NCI-H1436 (cell line): ENCODE measurements at regions not wholly inside any gene's neighbourhood (a gene's known extent, or its start where the extent isn't known, plus 50 kb on each side); places are given as distances from the start of the nearest gene placed in this dataset.
"Not testable (repeated sequence)": the region's sequence is repeated elsewhere in the genome, so short reads cannot be mapped to it uniquely, and the experiment has no call there.

Experiments used
- DNase-seq: peaks from one replicate; lab custom pipeline; 2025; lab: John Stamatoyannopoulos, UW

DNA sequence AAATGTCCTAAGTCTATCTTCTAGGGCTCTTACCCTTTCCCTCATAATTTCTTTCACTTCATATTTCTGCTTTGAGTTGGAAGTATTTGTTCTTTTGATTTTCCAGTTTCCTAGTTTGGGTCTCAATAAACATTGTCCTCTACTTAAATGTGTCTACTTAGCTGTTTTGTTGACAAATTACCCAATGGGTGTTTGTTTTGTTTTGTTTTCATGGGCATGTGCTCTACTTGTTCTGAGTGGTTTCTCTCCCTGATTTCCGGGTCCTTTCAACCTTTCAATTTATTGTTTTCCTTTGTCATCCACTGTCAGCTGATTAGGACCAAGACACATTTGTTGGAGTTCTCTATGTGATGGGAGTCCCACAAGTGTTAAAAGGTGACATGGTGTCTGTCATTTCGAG is 1181.4 kb downstream of the RPA4 start:
- DNase-seq, result no peak

DNA sequence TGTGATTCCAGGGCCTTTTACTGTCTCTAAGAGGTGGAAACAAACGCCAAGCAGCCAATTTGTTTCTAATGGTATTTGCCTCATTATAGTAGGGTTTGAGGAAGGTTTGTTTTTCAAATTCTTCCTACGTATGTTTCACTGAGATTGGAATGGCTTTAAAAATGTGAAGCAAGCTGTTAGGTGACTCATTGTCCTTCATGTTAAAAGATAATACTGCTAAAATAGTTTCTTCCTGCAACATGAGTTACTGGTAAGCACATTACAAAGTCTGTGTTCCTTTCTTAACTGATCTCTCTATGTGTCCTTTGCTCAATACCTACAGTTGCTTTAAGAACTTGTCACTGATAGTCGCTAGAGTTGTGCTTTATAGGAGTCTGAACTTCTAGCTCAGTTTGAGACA is 1183.9 kb downstream of the RPA4 start:
- no peak for DNase-seq

DNA sequence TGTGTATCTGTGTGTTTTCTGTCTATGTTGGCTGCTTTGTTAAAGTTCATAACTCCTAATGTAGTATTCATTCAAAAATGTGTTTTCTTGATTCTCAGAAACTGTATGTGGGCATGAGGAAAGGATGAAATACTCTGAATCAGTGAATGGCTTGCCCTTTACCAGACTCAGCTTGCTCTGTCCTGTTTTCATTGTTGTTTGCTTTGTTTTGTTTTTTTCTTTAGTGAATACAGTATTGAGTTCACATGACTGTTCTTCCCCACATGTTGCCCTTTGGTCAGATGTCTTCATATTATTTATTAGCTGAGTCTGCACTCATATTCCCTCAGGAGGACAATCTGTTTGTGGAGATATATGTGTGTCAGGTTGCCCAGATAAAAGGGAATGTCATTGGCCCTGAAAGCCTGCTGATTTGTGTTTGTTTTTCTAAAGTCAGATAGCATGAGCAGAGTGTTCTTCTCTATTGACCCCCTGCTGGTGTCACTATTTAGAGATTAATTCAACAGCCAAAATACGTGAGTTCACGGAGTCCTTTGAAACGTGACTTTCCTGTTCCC is 1184.4 kb downstream of the RPA4 start:
- no peak for DNase-seq

DNA sequence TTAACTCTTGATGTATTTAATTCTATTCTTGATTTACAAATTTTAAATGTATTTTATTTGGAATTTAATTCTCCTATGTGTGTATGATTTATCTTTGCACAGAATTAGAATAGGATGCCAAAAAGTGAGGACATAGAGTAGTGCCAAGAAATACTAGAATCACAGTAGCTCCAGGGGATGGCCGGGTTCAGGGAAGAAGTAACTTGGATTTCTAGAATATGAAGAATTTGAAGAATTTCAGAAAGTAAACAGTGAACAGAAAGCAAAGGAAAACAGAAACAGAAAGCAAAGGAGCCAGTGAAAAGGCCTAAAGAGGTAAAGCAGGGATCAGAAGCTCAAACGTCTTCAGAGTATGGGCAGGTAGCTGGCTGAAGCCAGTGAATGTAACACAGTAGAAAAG is 1187.6 kb downstream of the RPA4 start:
- no peak for DNase-seq

DNA sequence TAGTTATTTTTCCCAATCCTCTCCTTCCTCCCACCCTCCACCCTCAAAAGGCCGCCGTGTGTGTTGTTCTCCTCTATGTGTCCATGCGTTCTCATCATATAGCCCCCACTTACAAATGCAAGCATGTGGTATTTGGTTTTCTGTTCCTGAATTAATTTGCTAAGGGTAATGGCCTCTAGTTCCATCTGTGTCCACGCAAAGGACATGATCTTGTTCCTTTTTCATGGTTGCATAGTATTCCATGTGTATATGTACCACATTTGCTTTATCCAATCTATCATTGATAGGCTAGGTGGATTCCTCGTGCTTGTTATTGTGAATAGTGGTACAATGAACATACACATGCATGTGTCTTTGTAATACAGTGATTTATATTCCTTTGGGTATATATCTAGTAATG is 1193.7 kb downstream of the RPA4 start:
- no peak for DNase-seq

DNA sequence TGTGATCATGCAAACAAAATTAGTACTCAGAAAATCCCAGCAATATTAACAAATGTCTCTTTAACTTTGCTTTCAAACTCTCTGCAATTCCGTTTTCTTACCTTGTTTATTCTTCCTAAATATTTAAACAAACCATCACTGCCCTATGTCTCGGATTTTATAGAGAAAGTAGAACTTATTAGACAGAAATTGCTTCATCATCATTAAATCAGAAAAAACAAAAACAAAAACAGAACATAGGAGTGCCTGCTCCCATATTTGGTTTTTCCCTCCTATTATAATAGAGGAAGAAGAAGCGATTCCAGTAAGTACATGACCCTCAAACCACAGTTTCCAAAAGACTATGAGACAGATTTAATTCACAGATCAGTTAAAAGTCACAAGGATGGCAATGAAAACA is 1228.0 kb downstream of the RPA4 start:
- no peak for DNase-seq

DNA sequence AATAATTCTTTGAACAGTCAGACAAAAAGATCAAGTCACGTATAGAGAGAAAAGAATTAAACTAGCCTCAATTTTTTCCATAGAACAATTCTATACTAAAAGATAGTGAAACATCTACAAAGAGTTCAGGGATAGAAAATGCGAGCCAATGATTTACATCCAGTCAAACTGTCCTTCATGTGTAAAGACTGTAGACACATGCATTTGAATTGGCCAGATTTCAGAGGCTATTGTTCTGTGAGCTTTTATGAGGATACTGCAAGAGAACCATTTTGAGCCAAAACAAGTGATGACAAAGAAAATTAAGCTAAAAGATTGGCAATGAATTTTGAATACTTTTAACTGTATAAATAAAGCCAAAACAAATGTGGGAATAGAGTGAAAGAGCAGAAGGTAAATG is 1230.3 kb downstream of the RPA4 start:
- DNase-seq, result no peak

DNA sequence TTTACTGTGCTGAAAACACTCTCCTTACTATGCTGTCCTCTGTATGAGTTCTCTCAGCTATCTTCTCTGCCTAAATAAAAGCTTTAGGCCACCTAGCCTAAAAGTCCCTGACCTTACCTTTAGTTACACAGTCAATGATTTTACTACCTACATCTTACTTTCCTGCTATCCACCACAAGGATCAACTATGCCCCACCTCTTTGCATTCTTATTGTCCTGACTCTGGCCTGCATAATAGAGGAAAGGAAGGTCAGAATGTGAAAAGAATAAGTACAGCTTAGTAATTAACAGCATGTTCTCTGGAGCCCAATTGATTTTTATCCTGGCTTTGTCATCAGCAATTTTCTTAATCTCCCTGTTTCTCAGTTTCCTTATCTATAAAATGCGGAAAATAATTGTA is 1257.8 kb downstream of the RPA4 start:
- DNase-seq, result no peak

DNA sequence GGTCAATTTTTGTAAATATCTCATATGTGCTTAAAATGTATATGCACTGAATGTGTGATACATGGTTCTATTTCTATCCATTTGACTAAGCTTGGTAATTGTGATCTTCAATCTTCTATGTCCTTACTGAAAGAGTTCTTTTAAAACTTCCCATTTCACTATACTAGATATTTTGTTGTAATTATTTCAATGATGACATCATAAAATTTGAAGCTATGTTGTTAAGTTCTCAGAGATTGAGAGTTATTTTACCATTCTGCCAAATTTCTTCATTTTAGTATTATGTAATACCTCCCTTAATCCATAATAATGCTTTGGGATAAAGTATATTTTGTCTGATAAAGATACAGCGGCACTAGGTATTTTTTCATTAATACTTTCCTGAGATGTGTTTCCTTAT is 1307.3 kb downstream of the RPA4 start:
- DNase-seq, result no peak

DNA sequence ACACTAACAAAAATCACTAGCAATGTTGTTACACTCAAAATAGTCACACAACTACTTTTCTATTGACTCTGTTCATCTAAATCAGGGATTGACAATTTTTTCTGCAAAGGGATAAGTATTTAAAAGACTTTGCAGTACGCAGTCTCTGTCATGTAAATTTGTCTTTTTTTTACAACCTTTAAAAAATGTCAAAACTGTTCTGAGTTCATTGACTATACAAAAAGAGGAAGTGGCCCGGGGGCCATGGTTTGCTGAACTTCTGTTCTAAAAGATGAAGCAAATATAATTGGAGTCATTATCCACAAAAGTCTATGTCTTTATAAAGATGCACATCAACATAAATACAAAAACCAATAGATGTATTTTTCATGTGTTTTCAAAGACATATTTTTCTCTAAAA is 1310.3 kb downstream of the RPA4 start:
- DNase-seq, result no peak

DNA sequence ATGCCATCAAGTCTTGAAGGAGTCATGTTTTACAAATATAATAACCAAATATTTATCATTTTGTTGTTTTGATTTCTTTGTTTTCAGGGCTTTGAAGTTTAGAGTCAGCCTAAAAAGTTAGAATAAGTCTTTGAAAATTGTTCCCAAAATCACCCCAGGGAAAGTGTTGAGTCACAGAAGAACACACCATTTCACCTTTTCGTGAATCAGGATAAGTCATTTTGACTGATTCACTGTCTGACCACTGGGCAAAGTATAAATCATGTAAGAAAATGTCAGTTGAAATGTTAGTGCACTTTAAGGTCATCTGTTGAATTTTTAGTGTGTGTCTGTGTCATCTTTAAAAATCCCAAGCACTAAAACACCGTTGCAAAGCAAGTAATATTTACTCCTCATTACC is 1320.1 kb downstream of the RPA4 start:
- no peak for DNase-seq

DNA sequence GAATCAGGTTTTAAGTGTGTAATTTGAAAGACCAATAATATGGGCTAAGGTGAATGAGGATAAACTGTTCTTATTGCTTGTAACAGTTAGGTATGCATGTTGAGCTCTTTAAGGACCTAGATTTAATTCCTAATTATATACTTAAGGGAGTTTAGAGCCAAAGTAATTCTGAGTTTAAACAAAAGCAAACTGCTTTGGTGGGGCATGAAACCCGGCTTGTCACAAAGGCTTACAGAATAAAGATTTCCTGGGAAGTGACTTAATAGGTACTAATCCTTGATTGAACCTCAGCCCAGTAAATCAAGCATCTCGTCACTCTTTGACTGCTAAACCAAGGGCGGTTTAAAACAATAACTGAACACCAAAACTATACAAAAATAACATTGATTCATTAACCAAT is 1324.2 kb downstream of the RPA4 start:
- no peak for DNase-seq

DNA sequence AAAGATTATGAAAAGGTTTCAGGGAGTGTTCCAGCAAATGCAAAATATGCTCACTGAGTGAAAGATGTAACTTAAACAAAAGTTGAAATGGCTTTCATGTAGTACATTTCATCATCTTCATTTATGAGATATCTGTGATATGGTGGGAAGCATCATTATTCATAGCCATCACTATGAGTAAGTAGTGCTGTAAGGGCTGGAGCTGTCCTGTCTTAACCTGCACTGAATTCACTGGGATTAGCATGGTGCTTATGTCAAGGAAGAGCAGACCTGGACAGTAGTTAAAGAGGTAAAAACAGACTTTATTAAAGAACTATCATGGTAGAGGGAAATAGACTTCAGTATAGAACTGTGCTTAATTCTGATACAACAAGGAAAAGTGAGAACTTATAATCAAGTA is 1347.3 kb downstream of the RPA4 start:
- no peak for DNase-seq

DNA sequence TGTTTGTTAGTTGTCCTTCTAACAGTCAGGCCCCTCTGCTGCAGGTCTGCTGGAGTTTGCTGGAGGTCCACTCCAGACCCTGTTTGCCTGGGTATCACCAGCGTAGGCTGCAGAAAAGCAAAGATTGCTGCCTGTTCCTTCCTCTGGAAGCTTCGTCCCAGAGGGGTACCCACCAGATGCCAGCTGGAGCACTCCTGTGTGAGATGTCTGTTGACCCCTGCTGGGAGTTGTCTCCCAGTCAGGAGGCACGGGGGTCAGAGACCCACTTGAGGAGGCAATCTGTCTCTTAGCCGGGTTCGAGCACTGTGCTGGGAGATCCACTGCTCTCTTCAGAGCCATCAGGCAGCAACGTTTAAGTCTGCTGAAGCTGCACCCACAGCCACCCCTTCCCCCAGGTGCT is 1356.4 kb downstream of the RPA4 start:
- DNase-seq, result not testable (repeated sequence)

DNA sequence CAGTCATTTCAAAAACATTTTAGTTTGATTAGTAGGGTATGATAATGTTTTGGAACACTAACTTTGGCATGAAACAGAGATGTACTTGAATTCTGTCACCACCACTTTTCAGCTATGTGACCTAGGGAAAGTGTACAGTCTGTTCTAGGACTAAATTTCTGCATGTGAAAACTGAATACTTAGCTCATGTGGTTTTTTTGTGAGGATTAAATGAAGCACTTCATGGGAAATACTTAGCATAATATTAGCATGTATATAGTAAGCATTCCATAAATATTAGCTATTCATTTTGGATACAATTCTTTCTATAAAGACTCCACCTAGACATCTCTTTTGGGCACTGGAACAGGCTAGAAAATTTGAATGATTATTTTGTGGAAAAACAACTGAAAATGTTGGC is 1379.4 kb downstream of the RPA4 start:
- no peak for DNase-seq

DNA sequence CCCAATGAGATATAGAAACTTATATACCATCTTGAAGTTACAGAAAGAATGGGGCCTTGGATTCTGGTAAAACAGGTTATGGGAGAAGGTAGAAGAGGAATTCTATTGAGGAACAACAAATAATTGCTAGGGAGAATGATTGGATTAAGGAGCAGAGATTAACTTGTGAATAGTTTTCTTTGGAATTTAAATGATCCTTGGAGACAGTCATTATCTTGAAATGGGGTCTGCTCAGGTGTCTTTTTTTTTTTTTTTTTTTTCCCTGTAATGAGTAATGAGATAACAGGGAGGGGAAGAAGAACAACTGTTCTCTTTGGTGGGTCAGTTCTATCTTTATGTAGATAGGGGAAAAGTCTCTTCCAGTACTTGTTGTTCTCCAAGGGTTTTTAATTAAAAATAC is 1406.0 kb downstream of the RPA4 start:
- DNase-seq, result no peak

DNA sequence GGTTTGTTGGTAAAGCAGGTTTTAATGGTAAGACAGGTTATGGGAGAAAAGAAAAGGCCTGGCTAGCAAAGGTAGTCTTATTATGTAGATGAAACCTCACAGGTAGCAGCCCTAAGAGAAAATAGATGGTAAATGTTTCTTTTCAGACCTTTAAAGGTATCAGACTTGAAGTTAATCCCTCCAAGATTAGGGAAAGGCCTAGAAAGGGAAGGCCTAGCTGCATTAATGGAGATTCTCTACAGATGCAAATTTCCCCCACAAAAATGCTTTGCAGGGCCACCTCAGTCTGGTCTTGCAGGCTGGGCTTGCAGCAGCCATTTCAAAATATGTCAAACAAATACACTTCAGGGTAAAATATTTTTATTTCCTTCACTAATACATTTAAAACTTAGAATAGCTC is 1410.6 kb downstream of the RPA4 start:
- DNase-seq, result no peak

DNA sequence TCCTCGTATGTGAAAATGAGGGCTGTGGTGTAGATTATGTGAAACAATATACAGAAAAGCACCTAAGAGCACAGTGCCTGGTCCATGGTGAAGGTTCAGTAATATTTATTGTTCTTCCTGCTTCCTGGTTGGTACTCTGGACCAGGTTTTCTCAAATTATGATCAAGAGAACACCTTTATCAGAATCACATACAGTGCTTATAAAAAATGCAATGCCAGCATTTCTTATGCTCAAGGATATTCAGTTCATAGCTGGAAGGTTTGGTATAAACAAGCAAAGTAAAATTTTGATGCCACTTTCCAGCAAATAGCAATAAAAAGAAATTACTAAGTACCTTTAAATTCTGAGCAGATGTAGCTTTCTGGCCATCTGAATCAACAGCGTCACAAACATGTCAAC is 1412.4 kb downstream of the RPA4 start:
- DNase-seq, result no peak

DNA sequence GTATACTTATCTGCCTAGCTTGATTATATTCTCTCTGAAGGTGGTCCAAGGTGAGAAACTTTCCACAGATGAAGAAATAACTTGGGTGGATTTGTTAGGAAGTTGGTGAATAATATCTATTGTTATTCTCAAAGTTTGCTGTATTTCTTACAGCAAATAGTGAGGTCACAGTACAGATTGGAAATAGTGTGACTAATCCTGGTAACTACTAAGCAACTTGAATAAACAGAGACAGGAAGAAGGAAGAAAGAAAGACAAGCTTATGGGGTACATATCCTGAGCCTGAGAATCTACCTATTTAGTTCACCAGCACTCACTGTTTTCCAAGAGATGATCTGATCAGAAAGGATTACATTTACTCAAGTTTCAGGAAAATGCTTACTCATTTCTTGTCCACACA is 1416.1 kb downstream of the RPA4 start:
- DNase-seq, result no peak

DNA sequence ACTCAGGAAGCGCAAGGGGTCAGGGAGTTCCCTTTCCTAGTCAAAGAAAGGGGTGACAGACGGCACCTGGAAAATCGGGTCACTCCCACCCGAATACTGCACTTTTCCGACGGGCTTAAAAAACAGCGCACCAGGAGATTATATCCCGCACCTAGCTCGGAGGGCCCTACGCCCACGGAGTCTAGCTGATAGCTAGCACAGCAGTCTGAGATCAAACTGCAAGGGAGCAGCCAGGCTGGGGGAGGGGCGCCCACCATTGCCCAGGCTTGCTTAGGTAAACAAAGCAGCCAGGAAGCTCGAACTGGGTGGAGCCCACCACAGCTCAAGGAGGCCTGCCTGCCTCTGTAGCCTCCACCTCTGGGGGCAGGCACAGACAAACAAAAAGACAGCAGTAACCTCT is 1416.8 kb downstream of the RPA4 start:
- not testable (repeated sequence) for DNase-seq

DNA sequence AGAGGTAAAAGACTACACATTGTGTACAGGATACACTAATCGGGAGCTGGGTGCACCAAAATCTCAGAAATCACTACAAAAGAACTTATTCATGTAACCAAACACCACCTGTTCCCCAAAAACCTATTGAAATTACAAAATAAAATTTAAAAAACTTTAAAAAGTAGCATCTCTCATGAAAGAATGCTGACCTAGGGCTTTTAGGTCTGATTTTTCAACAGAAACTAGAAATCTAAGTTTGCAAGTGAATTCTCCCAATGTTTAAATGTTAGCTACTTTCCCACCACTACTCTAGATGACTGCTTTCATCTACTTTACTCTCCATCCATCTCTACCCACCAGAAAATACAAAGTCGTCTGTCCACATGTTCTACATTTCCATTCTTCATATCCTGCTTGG is 1447.7 kb downstream of the RPA4 start:
- no peak for DNase-seq

DNA sequence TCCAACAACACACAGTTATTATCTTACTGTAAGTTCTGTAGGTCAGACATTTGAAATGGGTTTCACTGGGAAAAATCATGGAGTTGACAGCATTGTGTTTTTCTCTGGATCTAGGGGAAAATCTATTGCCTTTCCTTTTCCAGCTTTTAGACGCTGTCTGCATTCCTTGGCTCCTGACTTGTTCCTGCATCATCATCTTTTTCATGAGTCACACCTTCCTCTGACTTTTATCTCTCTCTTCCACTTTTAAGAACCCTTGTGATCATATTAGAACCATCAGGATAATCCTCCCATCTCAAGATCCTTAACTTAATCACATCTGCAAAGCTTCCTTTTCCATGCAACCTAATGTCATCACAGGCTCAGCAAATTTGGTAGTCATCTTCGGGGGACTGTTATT is 1454.8 kb downstream of the RPA4 start:
- DNase-seq, result no peak

DNA sequence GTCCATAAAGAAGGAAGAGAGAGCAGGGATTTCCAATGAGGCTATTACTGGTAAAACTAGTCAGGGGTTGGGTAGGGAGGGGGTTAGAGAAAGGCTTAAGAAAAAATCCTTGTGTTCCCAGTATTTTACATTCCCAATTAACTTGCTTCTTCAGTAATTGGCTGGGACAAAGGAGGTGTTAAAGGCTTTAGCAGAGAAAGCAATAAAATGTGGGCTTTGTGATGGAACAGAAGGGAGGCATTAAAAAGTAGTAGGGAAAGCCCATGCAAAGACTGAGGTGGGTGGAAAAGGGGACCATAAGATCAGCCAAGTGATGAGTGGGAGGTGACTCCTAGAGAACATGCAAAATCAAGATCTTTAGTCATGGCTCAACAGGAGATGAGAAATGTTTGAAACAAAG is 1467.2 kb downstream of the RPA4 start:
- DNase-seq, result no peak

DNA sequence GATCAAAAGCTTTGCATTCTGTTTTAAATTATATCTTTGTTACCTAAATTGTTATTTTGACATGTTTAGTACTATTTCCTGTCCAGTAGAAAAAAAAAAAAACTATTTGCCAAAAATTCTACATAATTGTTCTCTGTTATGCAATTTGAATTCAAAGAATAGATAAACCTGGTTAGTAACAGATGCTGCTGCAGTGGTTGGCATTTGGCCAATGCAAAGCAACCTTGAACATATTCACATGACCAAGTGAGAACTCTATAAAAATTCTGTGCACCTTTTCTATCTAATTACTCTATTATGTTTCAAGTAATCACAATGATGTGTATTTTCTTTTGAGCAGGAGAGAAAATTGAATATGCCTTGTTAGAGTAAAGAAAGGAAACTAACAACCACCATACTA is 1473.4 kb downstream of the RPA4 start:
- DNase-seq, result no peak

DNA sequence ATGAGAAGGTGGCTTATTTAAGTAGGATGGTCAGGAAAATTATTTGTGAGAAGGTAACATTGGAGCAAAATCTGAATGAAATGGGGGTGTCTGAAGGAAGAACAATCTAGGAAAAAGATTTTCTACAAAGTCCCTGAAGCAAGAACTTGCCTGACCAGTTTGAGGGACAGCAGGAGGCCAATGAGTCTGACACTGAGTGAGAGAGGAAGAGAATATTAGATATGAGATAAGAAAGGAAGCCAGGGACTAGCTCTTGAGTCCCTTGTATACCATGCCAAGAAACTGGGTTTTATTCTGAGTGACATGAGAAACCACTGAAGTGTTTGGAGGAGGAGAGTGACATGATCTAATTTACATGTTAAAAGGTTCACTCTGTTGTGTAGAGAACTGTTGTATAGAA is 1478.9 kb downstream of the RPA4 start:
- no peak for DNase-seq
